D721Med (cell line): ENCODE measurements at regions not wholly inside any gene's neighbourhood (a gene's known extent, or its start where the extent isn't known, plus 50 kb on each side); places are given as distances from the start of the nearest gene placed in this dataset.

Source experiments
- DNase-seq: peaks from one replicate; pipeline ENCODE4 v3.0.0; 2011; ENCODE audit warnings: low spot score; ENCODE audit not compliant: insufficient read length
- FAIRE-seq: peaks from 2 replicates; lab custom pipeline; 2011; peaks lifted over from hg19 to GRCh38; lab: Jason Lieb, UNC
- TF ChIP-seq, protein P1 (sequence below): IDR thresholded peaks from 2 replicates; pipeline ENCODE4 v1.5.1; 2012; ENCODE audit warnings: mild to moderate bottlenecking, control low read depth; ENCODE audit not compliant: insufficient read depth; ENCODE audit errors: missing control alignments

DNA sequence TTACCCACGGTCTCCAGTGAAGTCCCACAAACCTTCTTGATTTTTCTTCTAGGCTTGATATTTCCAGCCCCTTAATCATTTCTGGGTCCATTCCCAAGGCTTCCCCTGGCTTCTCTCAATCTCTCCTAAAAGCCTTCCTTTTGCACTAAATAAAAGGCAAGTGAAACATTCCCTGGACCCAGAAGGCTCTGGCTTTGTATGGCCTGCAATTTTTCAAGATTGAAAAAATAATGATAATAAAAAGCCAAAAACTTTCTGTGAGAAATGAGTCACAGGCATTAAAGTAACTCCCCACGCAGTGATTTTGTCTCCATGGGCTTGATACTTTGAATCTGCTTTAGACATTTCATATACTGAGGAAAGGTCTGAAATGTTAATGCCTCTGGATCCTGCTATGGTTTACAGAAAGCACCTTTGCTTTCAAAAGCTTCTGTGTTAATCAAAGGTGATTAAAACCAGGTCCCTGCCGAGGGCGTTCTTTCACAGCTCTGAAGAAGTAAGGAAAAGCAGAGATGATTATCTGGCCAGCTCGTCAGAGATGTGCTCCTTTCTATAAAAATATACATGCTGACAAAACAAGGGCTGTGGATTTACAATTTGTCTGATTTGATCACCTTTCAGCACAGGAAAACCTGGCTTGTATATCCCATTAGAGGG, 118.9 kb upstream of the TMEM72 start:
- TF ChIP-seq, protein P1, sequence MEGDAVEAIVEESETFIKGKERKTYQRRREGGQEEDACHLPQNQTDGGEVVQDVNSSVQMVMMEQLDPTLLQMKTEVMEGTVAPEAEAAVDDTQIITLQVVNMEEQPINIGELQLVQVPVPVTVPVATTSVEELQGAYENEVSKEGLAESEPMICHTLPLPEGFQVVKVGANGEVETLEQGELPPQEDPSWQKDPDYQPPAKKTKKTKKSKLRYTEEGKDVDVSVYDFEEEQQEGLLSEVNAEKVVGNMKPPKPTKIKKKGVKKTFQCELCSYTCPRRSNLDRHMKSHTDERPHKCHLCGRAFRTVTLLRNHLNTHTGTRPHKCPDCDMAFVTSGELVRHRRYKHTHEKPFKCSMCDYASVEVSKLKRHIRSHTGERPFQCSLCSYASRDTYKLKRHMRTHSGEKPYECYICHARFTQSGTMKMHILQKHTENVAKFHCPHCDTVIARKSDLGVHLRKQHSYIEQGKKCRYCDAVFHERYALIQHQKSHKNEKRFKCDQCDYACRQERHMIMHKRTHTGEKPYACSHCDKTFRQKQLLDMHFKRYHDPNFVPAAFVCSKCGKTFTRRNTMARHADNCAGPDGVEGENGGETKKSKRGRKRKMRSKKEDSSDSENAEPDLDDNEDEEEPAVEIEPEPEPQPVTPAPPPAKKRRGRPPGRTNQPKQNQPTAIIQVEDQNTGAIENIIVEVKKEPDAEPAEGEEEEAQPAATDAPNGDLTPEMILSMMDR: no peak
- FAIRE-seq (no peak), DNase-seq (no peak)

DNA sequence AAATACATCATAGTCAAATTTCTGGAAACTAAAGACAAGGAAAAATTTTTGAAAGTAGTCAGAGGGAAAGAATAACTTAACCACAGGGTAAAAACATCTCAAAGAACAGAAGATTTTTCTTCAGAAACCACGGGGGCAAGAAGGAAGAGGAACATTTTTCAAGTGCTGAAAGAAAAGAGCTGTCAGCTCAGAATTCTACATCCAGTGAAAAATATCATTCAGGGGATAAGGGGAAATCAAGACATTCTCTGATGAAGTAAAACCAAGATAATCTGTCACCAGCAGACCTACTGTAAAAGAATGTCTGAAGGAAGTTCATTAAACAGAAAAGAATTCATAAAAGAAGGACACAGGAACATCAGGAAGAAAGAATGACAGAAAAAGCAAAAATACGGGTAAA, 111.2 kb upstream of the TMEM72 start:
- FAIRE-seq (no peak), DNase-seq (no peak)
- TF ChIP-seq, protein P1: no peak

DNA sequence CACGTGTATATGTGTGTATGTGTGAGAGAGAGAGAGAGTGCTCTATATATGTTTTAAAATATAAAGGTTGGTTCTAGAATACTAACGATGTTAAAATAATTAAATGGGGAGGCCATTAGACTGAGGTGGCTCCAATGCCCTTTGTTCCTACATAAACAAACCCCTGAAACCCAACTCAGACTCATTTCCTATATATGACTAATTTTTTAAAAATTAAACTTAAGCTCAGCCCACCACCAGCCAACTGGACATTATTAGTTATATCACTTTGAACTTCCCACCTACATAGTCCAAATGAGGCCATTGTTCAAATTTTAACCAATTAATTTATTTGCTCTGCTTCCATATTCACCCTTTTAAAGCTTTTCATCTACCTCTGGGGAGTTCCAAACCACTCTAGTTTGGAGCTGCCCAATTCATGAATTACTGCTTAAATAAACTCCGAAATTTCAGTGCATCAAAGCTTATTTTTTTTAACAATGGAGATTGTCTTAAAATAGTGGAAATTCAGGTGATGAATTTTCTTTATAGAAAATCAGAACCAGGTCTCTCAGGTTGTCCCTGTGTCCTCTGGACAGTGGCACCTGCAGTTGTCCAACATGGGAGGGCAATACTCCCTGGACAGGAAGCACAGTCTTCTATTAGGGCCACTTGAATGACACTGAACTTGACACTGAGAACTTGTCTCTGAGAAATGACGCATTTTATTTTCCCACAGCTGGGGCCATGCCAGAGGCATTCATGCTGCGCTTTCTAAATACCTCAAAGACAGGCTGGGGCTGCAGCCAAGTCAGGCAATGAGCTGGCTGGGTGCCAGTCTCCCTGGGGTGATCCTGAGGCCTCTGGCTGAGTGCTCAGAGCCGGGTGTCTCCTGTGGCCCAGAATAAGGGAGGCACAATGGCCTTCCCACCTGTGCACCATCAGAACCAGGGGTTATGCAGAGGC, 109.5 kb upstream of the TMEM72 start:
- TF ChIP-seq, protein P1: no peak
- FAIRE-seq (no peak), DNase-seq (no peak)

DNA sequence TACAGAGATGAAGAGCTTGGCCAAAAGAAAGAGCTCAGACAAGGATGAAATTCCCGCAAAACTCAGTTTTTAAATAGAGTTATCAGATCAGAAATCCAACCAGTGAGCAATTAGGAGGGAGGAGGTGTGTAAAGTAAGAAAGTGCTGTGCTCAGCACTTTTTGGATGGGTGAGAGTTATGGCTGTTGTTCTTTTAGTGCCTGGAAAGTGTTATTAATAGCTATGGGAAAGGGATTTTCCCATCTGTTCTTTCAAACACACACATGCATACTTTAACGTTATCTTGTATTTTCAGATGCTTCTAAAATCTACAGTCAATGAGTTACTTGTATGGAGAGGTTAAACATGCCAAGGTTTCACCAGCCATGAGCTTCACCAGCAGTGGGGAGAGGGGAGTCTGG, 107.3 kb upstream of the TMEM72 start:
- DNase-seq: no peak
- TF ChIP-seq, protein P1: no peak
- FAIRE-seq: no peak

DNA sequence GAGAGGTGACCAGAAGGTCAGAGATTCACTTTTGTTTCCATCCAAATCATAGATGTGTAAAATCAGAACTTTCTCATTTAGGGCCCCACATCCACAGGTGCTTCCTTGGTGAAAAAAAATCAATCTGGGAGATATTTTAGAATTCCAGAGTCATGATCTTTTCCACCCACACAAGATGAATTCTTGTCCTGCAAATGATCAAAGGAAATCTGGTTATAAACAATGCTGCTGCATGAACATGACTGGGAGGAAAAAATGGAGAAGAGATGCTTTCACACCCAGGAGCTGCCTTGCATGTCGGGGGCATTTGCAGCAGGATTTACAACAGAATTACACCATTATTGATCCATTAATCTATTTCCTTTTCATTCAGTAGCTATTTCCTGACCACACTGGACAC, 106.5 kb upstream of the TMEM72 start:
- FAIRE-seq: no peak
- TF ChIP-seq, protein P1: no peak
- DNase-seq: no peak

DNA sequence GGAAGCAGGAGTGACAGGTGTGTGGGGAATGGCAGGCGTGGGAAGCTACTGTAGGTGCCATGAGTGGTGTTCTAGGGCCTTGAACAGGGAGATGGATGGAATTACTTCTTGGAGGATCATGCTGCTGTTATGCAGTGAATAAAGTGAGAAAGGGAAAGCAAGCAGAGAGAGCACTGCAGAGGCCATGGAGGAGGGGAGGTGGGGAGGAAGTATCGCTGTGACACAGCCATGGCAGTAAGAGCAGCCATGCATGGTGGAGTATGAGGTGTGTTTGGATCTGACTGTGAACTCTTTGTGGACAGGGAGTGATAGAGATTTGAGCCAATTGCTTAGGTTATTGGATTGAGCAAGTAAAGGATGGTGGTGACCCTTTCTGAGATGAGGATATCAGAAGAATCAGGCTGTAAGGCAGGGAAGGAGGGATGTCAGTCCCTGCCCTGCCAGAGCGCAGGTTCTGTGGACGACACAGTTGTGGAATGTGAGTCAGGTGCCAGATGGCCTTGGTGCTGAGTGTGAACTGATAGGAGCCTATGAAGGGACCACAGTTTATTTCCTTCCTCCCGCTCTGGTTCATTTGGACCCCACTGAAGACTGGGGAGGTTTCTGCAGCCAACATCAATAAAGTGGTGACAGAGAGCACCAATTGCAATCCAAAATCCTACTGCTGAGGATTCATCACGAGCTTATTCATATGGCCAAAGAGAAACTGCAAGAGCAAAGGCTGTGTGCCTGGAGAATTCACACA, 105.5 kb upstream of the TMEM72 start:
- no peak for FAIRE-seq
- TF ChIP-seq, protein P1: no peak
- no peak for DNase-seq
